IPS-NIHi7 (cell line): ENCODE measurements at regions not wholly inside any gene's neighbourhood (a gene's known extent, or its start where the extent isn't known, plus 50 kb on each side); places are given as distances from the start of the nearest gene placed in this dataset.

Source experiments
- DNase-seq: peaks from one replicate; pipeline ENCODE4 v3.0.0; 2012; ENCODE audit warnings: mixed read lengths; ENCODE audit errors: extremely low spot score

- no peak for DNase-seq
Observed at GRCh38 chr1:57503337-57503736, 79.5 kb upstream of the DAB1 start.

- no peak for DNase-seq
Observed at GRCh38 chr1:57500136-57500830, 76.4 kb upstream of the DAB1 start.

GRCh38 chr1:57494530-57495079 lies 70.7 kb upstream of the DAB1 start:
- DNase-seq, result no peak

- DNase-seq, result no peak
Observed at GRCh38 chr1:57492586-57493226, 68.8 kb upstream of the DAB1 start.

GRCh38 chr1:57489358-57490036 lies 65.6 kb upstream of the DAB1 start:
- no peak for DNase-seq

GRCh38 chr1:57485643-57486042 lies 61.8 kb upstream of the DAB1 start:
- DNase-seq, result no peak

GRCh38 chr1:57483954-57484353 lies 60.1 kb upstream of the DAB1 start:
- DNase-seq, result no peak

GRCh38 chr1:57479471-57479870 lies 55.6 kb upstream of the DAB1 start:
- no peak for DNase-seq

- DNase-seq, result no peak
Observed at GRCh38 chr1:57475366-57475765, 51.5 kb upstream of the DAB1 start.

GRCh38 chr1:57474137-57474750 lies 50.4 kb upstream of the DAB1 start:
- DNase-seq, result no peak
